GM13977 (cell line): ENCODE measurements at regions not wholly inside any gene's neighbourhood (a gene's known extent, or its start where the extent isn't known, plus 50 kb on each side); places are given as distances from the start of the nearest gene placed in this dataset.
A peak's percentile ranks its signal among the peaks of the same experiment; 100 is the strongest.

Experiments used
- DNase-seq: peaks from one replicate; pipeline ENCODE4 v3.0.0; 2012; ENCODE audit warnings: low spot score
- in situ Hi-C: fragments of 300-500 bp; cut with MboI; formaldehyde crosslinking; loops from one replicate; pipeline ENCODE4 v1.12.0; 2022; ENCODE audit warnings: low sequenced_read_pairs, low pct_unique_long_range_greater_than_20kb, mixed read lengths, inconsistent platforms; ENCODE audit not compliant: unreplicated experiment
- TF ChIP-seq, protein P1 (sequence below): IDR thresholded peaks from 2 replicates; pipeline ENCODE4 v1.5.1; 2012; ENCODE audit warnings: mild to moderate bottlenecking, control low read depth; ENCODE audit not compliant: insufficient read depth; ENCODE audit errors: extremely low read depth, missing control alignments

DNA sequence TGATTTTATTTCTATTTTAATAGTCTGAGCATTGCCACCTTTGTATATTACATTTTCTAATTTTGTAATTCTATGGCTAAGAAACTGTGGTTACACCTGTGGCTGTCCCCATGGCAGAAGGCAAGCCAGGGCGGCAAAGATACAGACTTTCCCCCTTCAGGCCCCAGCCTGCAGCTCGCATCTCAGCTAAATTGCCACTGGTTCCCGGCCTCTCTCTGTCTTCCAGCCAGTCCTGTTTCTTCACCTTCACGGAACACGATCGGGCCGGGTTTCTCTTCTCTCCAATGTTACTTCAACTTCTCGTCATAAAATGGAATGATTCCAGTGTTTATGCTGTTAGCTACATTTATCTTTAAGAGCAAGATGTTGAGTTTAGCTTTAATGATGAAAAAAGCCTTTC, 124.5 kb upstream of the ZNF507 start:
- in situ Hi-C loops: loop anchor here (25.0 kb wide), 1 partner anchor 1534 kb away; no protein-coding TSS in a partner anchor
- DNase-seq: no peak
- TF ChIP-seq, protein P1, sequence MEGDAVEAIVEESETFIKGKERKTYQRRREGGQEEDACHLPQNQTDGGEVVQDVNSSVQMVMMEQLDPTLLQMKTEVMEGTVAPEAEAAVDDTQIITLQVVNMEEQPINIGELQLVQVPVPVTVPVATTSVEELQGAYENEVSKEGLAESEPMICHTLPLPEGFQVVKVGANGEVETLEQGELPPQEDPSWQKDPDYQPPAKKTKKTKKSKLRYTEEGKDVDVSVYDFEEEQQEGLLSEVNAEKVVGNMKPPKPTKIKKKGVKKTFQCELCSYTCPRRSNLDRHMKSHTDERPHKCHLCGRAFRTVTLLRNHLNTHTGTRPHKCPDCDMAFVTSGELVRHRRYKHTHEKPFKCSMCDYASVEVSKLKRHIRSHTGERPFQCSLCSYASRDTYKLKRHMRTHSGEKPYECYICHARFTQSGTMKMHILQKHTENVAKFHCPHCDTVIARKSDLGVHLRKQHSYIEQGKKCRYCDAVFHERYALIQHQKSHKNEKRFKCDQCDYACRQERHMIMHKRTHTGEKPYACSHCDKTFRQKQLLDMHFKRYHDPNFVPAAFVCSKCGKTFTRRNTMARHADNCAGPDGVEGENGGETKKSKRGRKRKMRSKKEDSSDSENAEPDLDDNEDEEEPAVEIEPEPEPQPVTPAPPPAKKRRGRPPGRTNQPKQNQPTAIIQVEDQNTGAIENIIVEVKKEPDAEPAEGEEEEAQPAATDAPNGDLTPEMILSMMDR: no peak

DNA sequence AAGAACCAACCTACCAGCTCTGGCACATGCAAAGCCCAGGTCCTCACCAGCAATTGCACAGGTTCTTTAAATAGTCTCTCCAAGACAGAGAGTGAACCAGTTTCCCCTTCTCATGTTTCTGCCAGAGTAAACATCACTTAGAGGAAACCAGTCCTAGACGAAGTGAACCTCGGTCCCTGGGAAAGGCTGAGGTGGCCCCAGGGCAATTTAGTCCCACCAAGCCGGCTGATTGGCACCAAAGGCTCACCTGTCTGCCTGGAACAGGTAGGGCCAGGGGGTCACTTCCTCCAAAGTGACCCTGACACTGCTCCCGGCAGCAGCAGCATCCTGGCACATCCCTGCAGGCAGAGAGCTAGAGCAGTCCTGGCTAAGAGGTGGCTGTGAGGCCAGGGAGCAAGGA, 122.9 kb upstream of the ZNF507 start:
- in situ Hi-C loops: loop anchor here (25.0 kb wide), 1 partner anchor 1535 kb away; no protein-coding TSS in a partner anchor
- DNase-seq: no peak
- TF ChIP-seq, protein P1: no peak

DNA sequence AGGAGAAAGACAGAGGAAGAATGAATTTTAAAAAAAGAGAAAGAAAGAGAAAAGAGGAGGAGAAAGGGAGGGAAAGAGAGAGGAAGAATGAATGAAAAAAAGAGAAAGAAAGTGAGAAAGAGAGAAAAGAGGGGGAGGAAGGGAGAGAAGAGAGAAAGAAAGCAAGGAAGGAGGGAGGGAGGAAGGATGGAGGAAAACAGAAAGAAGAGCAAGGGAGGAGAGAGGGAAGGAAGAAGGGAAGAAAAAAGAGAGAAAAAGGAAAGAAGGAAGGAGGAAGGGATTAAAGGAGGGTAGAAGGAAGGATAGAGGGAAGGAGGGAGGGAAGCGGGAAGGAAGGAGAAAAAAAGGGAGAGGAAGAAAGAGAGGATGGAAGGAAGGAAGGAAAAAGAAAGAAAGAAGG, 122.3 kb upstream of the ZNF507 start:
- no peak for DNase-seq
- TF ChIP-seq, protein P1: no peak
- in situ Hi-C loops: loop anchor here (25.0 kb wide), 1 partner anchor 1536 kb away; no protein-coding TSS in a partner anchor

DNA sequence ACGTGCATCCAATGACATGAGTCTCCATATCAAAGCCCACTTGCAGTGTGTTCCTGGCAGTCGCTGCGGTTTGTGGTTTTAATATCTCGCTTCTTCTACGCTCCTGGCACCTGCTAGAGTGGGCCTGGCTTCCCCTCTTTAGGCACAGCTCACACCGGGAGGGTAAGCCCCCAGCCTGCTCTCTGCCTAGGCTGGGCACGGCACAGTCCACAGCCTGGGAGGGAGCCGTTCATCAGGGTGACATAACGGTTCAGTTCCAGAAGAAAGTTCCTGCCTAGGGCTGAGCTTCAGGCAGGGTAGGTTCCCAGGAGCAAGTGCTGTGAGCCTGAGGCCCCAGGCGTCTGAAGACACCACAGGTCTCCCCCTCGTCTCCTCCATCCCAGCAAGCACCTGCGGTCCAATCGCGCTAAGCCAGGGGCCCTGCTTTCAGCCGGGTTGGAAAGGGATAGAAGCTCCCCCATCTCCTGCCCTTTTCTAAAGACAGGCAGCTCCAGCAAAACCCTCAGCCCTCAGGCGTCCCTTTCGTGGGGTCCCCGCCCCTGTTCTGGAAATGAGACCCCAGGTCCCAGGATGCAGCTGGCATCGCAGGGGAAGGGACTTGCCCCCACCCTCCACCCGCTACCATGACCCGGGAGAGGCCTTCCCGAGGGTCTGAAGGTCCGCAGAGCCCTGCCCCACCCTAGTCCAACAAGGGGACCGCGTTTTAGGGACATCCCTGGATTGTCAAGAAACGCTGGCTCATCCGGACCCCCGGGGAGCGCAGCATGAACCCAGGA, 121.6 kb upstream of the ZNF507 start:
- in situ Hi-C loops: loop anchor here (25.0 kb wide), 1 partner anchor 1536 kb away; no protein-coding TSS in a partner anchor
- no peak for DNase-seq
- TF ChIP-seq, protein P1: no peak

DNA sequence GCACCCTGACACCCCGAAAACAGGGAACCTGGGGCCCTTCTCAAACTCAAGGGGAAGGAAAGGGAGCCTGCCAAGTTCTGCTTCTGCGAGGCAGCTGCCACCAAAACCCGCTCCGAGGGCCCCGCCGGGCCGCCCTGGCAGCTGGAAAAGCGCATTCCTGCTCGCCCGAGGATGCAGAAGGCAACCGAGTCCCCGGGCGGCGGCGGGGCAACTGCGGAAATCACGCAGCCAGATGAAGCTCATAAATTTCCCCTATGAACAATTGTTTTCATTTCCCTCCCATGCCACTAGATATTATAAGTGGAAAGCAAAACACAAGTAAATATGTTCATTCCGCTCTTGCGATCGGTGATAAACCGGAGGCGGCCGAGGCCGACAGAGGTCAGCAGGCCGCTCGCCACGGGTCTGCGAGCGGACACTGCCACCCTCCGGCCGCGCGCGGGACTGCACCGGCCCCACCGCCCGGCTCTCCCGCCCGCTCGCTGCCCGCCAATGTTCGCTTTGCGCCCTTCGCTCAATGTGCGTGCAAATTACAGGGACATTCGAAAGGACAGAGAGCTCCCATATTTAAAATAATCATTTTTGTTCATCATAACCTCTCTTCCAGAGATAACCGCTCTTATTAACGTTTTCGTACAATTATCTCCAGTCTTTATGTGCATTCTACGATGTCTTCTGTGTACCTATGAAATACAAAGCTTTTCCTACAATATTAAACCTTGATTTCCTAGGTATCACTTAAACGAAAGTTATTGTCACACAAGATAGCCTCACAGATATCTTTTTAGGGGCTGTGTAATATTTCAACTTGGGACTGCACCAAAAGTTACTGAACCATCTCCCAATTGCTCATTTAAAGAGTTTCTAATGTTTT, 120.8 kb upstream of the ZNF507 start:
- in situ Hi-C loops: loop anchor here (25.0 kb wide), 1 partner anchor 1537 kb away; no protein-coding TSS in a partner anchor
- DNase-seq: peak; percentile 85
- TF ChIP-seq, protein P1: peak; percentile 99

DNA sequence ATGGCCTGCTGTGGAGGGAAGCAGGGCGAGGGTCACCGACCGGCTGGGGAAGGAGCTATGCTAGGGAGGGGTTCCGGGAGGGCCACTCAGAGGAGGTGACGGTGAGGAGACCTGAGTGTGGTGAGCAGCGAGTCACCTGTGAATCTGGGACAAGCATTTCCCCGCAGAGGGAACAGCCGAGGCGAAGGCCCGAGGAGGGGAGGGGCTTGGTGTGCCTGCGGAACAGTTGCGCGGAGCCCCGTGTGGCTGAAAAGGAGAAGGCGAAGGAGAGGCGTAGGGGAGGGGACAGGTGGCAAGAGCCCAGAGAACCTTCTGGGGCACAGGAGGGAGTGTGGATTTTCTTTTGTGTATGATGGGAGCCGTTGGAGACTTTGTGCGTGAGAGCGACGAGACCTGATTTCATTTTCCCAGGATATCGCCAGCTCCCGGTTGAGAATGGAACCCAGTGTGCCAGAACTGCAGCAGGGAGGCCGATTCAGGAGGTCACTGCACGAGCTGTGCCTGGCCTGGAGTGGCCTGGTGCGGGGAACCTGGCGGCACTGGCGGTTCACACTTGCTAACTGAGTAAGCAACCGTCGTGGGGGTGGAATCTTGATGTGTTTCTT, 117.7 kb upstream of the ZNF507 start:
- TF ChIP-seq, protein P1: no peak
- no peak for DNase-seq
- in situ Hi-C loops: no loop called here
